IMR-90 (cell line): ENCODE measurements at regions not wholly inside any gene's neighbourhood (a gene's known extent, or its start where the extent isn't known, plus 50 kb on each side); places are given as distances from the start of the nearest gene placed in this dataset.
"Not testable (repeated sequence)": the region's sequence is repeated elsewhere in the genome, so short reads cannot be mapped to it uniquely, and the experiment has no call there.

ENCODE experiments used
- ATAC-seq: fragments of 200-7000 bp; cut with Tn5 transposase; 2 replicates; pipeline ENCODE4 v1.9.1; 2020; ENCODE audit warnings: low read depth, mild to moderate bottlenecking, moderate library complexity
- BruUV-seq: library from RNA; stranded (reverse); fragments of 400-500 nt; replicated peaks from 2 replicates; lab custom pipeline; 2021; lab: Mats Ljungman, UMichigan
- CTCF ChIA-PET: fragments of 300-600 bp; formaldehyde crosslinking; extraction: SDS; loops from one replicate; lab custom pipeline; 2021; ENCODE audit warnings: antibody characterized with exemption; lab: Yijun Ruan, JAX
- POLR2A ChIA-PET: fragments of 300-600 bp; sonication (Branson Sonifier 250); formaldehyde crosslinking; loops from one replicate; lab custom pipeline; 2022; ENCODE audit warnings: antibody characterized with exemption; ENCODE audit not compliant: unreplicated experiment; lab: Charles Lee
- DNase-seq: peaks from one replicate; pipeline ENCODE4 v3.0.0; 2013
- H2AFZ ChIP-seq: replicated peaks from 2 replicates; pipeline ENCODE3; 2013; ENCODE audit warnings: low read length, mild to moderate bottlenecking; ENCODE audit not compliant: poor library complexity
- H2AK5ac ChIP-seq: 2 replicates; pipeline ENCODE4 v1.6.1; 2013; ENCODE audit warnings: low read depth, low read length, inconsistent platforms
- H2AK9ac ChIP-seq: replicated peaks from 2 replicates; pipeline ENCODE3; 2013; ENCODE audit warnings: mild to moderate bottlenecking, low read depth, low read length, moderate library complexity; ENCODE audit not compliant: poor library complexity
- H2BK120ac ChIP-seq: 2 replicates; pipeline ENCODE4 v1.6.1; 2013; ENCODE audit warnings: low read depth, low read length, inconsistent platforms
- H2BK15ac ChIP-seq: 3 replicates; pipeline ENCODE4 v1.6.1; 2013; ENCODE audit warnings: low read depth, low read length, inconsistent platforms
- H2BK20ac ChIP-seq: 2 replicates; pipeline ENCODE4 v1.6.1; 2013; ENCODE audit warnings: low read depth, mild to moderate bottlenecking, inconsistent platforms, low read length, moderate library complexity
- H2BK5ac ChIP-seq: 2 replicates; pipeline ENCODE4 v1.6.1; 2013; ENCODE audit warnings: mild to moderate bottlenecking, low read depth, low read length, inconsistent platforms; ENCODE audit not compliant: poor library complexity, severe bottlenecking
- H3K14ac ChIP-seq: replicated peaks from 2 replicates; pipeline ENCODE4 v1.6.1; 2013; ENCODE audit warnings: low read depth, low read length, inconsistent platforms
- H3K18ac ChIP-seq: 2 replicates; pipeline ENCODE4 v1.6.1; 2013; ENCODE audit warnings: low read depth, low read length, control low read depth
- H3K23ac ChIP-seq: 2 replicates; pipeline ENCODE4 v1.6.1; 2013; ENCODE audit warnings: low read depth, low read length, inconsistent platforms
- H3K27ac ChIP-seq: 2 replicates; pipeline ENCODE4 v1.5.1; 2013; ENCODE audit warnings: mild to moderate bottlenecking, control low read depth, low read length; ENCODE audit not compliant: insufficient read depth
- H3K27me3 ChIP-seq: 2 replicates; pipeline ENCODE4 v1.6.1; 2013; ENCODE audit warnings: low read length; ENCODE audit not compliant: control insufficient read depth, insufficient read depth
- H3K36me3 ChIP-seq: 2 replicates; pipeline ENCODE4 v1.6.1; 2013; ENCODE audit warnings: low read length, mixed read lengths; ENCODE audit not compliant: control insufficient read depth, insufficient read depth
- H3K4ac ChIP-seq: 2 replicates; pipeline ENCODE4 v1.6.1; 2013; ENCODE audit warnings: low read depth, low read length, inconsistent platforms
- H3K4me1 ChIP-seq: 2 replicates; pipeline ENCODE4 v1.6.1; 2013; ENCODE audit warnings: low read length, mixed read lengths; ENCODE audit not compliant: control insufficient read depth, insufficient read depth
- H3K4me2 ChIP-seq: 2 replicates; pipeline ENCODE4 v1.6.1; 2013; ENCODE audit warnings: low read depth, mild to moderate bottlenecking, control low read depth, low read length, moderate library complexity
- H3K4me3 ChIP-seq: 2 replicates; pipeline ENCODE4 v1.5.1; 2013; ENCODE audit warnings: low read depth, mild to moderate bottlenecking, control low read depth, low read length, moderate library complexity; ENCODE audit not compliant: insufficient read depth
- H3K56ac ChIP-seq: 2 replicates; pipeline ENCODE4 v1.6.1; 2013; ENCODE audit warnings: low read length, inconsistent platforms; ENCODE audit not compliant: insufficient read depth; ENCODE audit errors: extremely low read depth
- H3K79me1 ChIP-seq, 2 experiments: 2 replicates each; pipeline ENCODE4 v1.6.1; 2013; ENCODE audit warnings: low read length in 2 of 2, inconsistent platforms in 1 of 2, low read depth in 1 of 2
- H3K9ac ChIP-seq: 2 replicates; pipeline ENCODE4 v1.6.1; 2013; ENCODE audit warnings: low read depth, low read length, control low read depth
- H3K9me1 ChIP-seq: 2 replicates; pipeline ENCODE4 v1.6.1; 2013; ENCODE audit warnings: low read length, inconsistent platforms; ENCODE audit not compliant: insufficient read depth
- H3K9me3 ChIP-seq: 2 replicates; pipeline ENCODE4 v1.6.1; 2013; ENCODE audit warnings: low read length; ENCODE audit not compliant: control insufficient read depth, insufficient read depth
- H4K20me1 ChIP-seq: 2 replicates; pipeline ENCODE4 v1.6.1; 2013; ENCODE audit warnings: low read length, inconsistent platforms; ENCODE audit not compliant: insufficient read depth
- H4K5ac ChIP-seq: 2 replicates; pipeline ENCODE4 v1.6.1; 2013; ENCODE audit warnings: mild to moderate bottlenecking, low read depth, low read length, control low read depth
- H4K8ac ChIP-seq, 2 experiments: 2 replicates each; pipeline ENCODE4 v1.6.1; 2013; ENCODE audit warnings: low read depth in 2 of 2, low read length in 2 of 2, control low read depth in 1 of 2, inconsistent platforms in 1 of 2
- H4K91ac ChIP-seq: 2 replicates; pipeline ENCODE4 v1.6.1; 2013; ENCODE audit warnings: low read depth, low read length, inconsistent platforms; ENCODE audit not compliant: insufficient read depth
- WGBS, 2 experiments: methylation state at CpG; one replicate each; pipeline versions ENCODE4 v1.1.5 to v1.1.7; 2013; ENCODE audit warnings: missing lambda C conversion rate in 2 of 2; ENCODE audit not compliant: insufficient read length in 1 of 2; ENCODE audit errors: extremely low coverage in 2 of 2; 5-methylcytosine and 5-hydroxymethylcytosine counted together
- dilution Hi-C: fragments of 300-500 bp; cut with HindIII; formaldehyde crosslinking; loops from one replicate; pipeline ENCODE4 v1.14.3; 2018; ENCODE audit warnings: low sequenced_read_pairs; ENCODE audit not compliant: unreplicated experiment
- in situ Hi-C: fragments of 300-500 bp; cut with MboI; formaldehyde crosslinking; loops from 3 replicates; pipeline ENCODE4 v1.14.3; 2019; ENCODE audit warnings: low sequenced_read_pairs, inconsistent platforms, mixed read lengths
- intact Hi-C: fragments of 100-400 bp; cut with micrococcal nuclease; formaldehyde crosslinking; loops from 2 replicates; pipeline ENCODE4 v1.10.0; 2022

DNA sequence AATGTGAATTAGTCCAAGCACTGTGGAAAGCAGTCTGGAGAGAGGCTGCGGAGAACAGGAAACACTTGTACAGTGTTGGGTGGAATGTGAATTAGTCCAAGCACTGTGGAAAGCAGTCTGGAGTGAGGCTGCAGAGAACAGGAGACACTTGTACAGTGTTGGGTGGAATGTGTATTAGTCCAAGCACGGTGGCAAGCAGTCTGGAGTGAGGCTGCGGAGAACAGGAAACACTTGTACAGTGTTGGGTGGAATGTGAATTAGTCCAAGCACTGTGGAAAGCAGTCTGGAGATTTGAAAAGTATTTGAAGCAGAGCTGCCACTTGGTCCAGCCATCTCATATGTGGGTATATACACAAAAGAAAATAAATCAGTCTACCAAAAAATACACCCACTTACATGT, 111.5 kb downstream of the OR4M2 start:
- H2AK5ac ChIP-seq, H3K4me1 ChIP-seq, intact Hi-C loops, H3K4ac ChIP-seq, DNase-seq, H4K20me1 ChIP-seq, H2BK5ac ChIP-seq, BruUV-seq, CTCF ChIA-PET, H2BK120ac ChIP-seq, H3K14ac ChIP-seq, H2BK20ac ChIP-seq, H3K23ac ChIP-seq, H3K56ac ChIP-seq, H3K36me3 ChIP-seq, H3K9ac ChIP-seq, H3K27ac ChIP-seq, H2AFZ ChIP-seq, H3K9me3 ChIP-seq, H4K5ac ChIP-seq, H3K27me3 ChIP-seq, H3K9me1 ChIP-seq, POLR2A ChIA-PET, H2BK15ac ChIP-seq, H4K8ac ChIP-seq, dilution Hi-C loops, H3K4me3 ChIP-seq, H3K4me2 ChIP-seq, H2AK9ac ChIP-seq, H3K18ac ChIP-seq, H3K79me1 ChIP-seq, in situ Hi-C loops, ATAC-seq, H4K91ac ChIP-seq: not testable (repeated sequence)
- WGBS, 2 experiments = no CpG with 5 or more reads among the region's 3 CpGs

DNA sequence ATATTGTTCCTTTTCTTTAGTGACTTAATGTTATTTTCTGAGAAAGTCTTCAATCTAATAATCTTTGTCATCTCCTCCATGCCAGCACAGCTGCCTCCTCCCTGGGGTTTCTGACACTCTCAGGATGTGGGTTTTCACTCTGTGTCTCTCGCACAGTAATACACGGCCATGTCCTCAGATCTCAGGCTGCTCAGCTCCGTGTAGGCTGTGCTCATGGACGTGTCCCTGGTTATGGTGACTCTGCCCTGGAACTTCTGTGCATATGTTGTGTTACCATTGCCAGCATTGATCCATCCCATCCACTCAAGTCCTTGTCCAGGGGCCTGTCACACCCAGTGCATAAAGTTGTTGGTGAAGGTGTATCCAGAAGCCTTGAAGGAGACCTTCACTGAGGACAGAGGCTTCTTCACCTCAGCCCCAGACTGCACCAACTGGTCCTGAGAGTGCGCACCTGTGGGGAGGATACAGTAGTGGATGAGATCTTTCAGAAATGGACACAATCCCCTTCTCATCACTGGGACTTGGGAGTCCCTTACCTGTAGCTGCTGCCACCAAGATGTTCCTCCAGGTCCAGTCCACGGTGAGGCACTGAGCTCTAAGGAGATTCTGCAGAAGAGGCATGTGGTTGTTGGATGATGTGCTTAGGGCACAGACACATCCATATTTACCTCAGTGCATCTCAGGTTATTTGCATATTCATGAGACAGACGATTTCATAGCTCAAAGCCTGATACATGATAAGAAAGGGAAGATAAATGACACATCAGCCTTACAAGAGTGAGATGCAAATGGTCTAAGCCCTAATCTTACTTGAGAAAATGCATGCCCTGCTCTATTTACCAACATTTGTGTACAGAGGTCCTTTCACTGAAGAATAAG, 114.7 kb downstream of the OR4M2 start:
- H3K27me3 ChIP-seq, H3K9ac ChIP-seq, H4K91ac ChIP-seq, POLR2A ChIA-PET, intact Hi-C loops, H3K36me3 ChIP-seq, BruUV-seq, dilution Hi-C loops, H3K14ac ChIP-seq, H3K23ac ChIP-seq, H4K5ac ChIP-seq, H3K18ac ChIP-seq, H2BK20ac ChIP-seq, H3K9me1 ChIP-seq, DNase-seq, H3K27ac ChIP-seq, H2AFZ ChIP-seq, H3K4me1 ChIP-seq, H2AK9ac ChIP-seq, H4K20me1 ChIP-seq, CTCF ChIA-PET, ATAC-seq, H3K4me2 ChIP-seq, H2BK15ac ChIP-seq, H2BK5ac ChIP-seq, in situ Hi-C loops, H3K4me3 ChIP-seq, H2BK120ac ChIP-seq, H4K8ac ChIP-seq, H3K4ac ChIP-seq, H3K79me1 ChIP-seq, H2AK5ac ChIP-seq, H3K9me3 ChIP-seq, H3K56ac ChIP-seq: not testable (repeated sequence)
- no CpG with 5 or more reads among the region's 7 CpGs for WGBS, 2 experiments
